Neuronal stem cell (in vitro differentiated cells): ENCODE measurements at regions not wholly inside any gene's neighbourhood (a gene's known extent, or its start where the extent isn't known, plus 50 kb on each side); places are given as distances from the start of the nearest gene placed in this dataset.

Experiments used
- DNase-seq: peaks from one replicate; pipeline ENCODE4 v3.0.0-alpha.2; 2013; ENCODE audit warnings: low spot score
- H2AFZ ChIP-seq: one replicate; pipeline ENCODE4 v1.6.1; 2013; ENCODE audit warnings: mild to moderate bottlenecking, low read length, inconsistent platforms
- H2AK5ac ChIP-seq: 2 replicates; pipeline ENCODE4 v1.6.1; 2013; ENCODE audit warnings: low read depth, mild to moderate bottlenecking, inconsistent platforms, low read length, moderate library complexity, mixed read lengths
- H2BK120ac ChIP-seq: 2 replicates; pipeline ENCODE4 v1.6.1; 2013; ENCODE audit warnings: low read depth, mild to moderate bottlenecking, inconsistent platforms, low read length, moderate library complexity, mixed read lengths
- H2BK12ac ChIP-seq: one replicate; pipeline ENCODE4 v1.6.1; 2013; ENCODE audit warnings: low read length, inconsistent platforms
- H2BK15ac ChIP-seq: 2 replicates; pipeline ENCODE4 v1.6.1; 2013; ENCODE audit warnings: mild to moderate bottlenecking, low read length, inconsistent platforms, mixed read lengths
- H2BK5ac ChIP-seq: one replicate; pipeline ENCODE4 v1.6.1; 2013; ENCODE audit warnings: inconsistent platforms, mild to moderate bottlenecking, low read length, moderate library complexity
- H3K14ac ChIP-seq: one replicate; pipeline ENCODE4 v1.6.1; 2013; ENCODE audit warnings: low read length, inconsistent platforms
- H3K18ac ChIP-seq: 2 replicates; pipeline ENCODE4 v1.6.1; 2013; ENCODE audit warnings: low read length, inconsistent platforms
- H3K23ac ChIP-seq: 2 replicates; pipeline ENCODE4 v1.6.1; 2013; ENCODE audit warnings: low read depth, mild to moderate bottlenecking, mixed read lengths, low read length, inconsistent platforms; ENCODE audit not compliant: poor library complexity
- H3K27ac ChIP-seq: replicated peaks from 3 replicates; pipeline ENCODE4 v1.5.1; 2013; ENCODE audit warnings: low read length, inconsistent platforms
- H3K27me3 ChIP-seq, 3 experiments: 2 replicates each; pipeline ENCODE4 v1.6.1; 2013; ENCODE audit warnings: low read length in 3 of 3, mild to moderate bottlenecking in 2 of 3, inconsistent platforms in 1 of 3, low read depth in 1 of 3, mixed read lengths in 1 of 3, moderate library complexity in 1 of 3; ENCODE audit not compliant: control insufficient read depth in 3 of 3, insufficient read depth in 3 of 3
- H3K36me3 ChIP-seq, 2 donors: replicated peaks in 1 of 2; 2 replicates each; pipeline ENCODE4 v1.6.1; 2013; ENCODE audit warnings: low read length in 2 of 2; ENCODE audit not compliant: control insufficient read depth in 2 of 2, insufficient read depth in 2 of 2
- H3K4ac ChIP-seq: 2 replicates; pipeline ENCODE4 v1.6.1; 2013; ENCODE audit warnings: inconsistent platforms, mild to moderate bottlenecking, low read length, moderate library complexity
- H3K4me1 ChIP-seq, 2 donors: 1 replicate in 1 of 2; 2 replicates in 1 of 2; pipeline ENCODE4 v1.6.1; 2013; ENCODE audit warnings: low read length in 2 of 2, low read depth in 1 of 2; ENCODE audit not compliant: control insufficient read depth in 2 of 2, insufficient read depth in 1 of 2
- H3K4me2 ChIP-seq: one replicate; pipeline ENCODE4 v1.6.1; 2013; ENCODE audit warnings: mild to moderate bottlenecking, low read length, inconsistent platforms; ENCODE audit not compliant: insufficient read depth, poor library complexity, severe bottlenecking
- H3K4me3 ChIP-seq, 2 donors: 2 replicates each; pipeline ENCODE4 v1.5.1; 2013; ENCODE audit warnings: low read length in 2 of 2, mild to moderate bottlenecking in 2 of 2, inconsistent platforms in 1 of 2, moderate library complexity in 1 of 2
- H3K79me1 ChIP-seq: one replicate; pipeline ENCODE4 v1.6.1; 2013; ENCODE audit warnings: low read depth, mild to moderate bottlenecking, inconsistent platforms, low read length, moderate library complexity
- H3K9ac ChIP-seq: one replicate; pipeline ENCODE4 v1.6.1; 2013; ENCODE audit warnings: mild to moderate bottlenecking, low read depth, low read length, inconsistent platforms; ENCODE audit not compliant: poor library complexity
- H3K9me3 ChIP-seq, 2 donors: replicated peaks in 1 of 2; 2 replicates each; pipeline versions ENCODE3 to v1.6.1; 2013; ENCODE audit warnings: low read length in 2 of 2, mild to moderate bottlenecking in 2 of 2, inconsistent platforms in 1 of 2, low read depth in 1 of 2, mixed read lengths in 1 of 2, moderate library complexity in 1 of 2; ENCODE audit not compliant: control insufficient read depth in 2 of 2, insufficient read depth in 1 of 2
- H4K8ac ChIP-seq: one replicate; pipeline ENCODE4 v1.6.1; 2013; ENCODE audit warnings: low read depth, mild to moderate bottlenecking, inconsistent platforms, low read length, moderate library complexity
- H4K91ac ChIP-seq: one replicate; pipeline ENCODE4 v1.6.1; 2013; ENCODE audit warnings: low read length, low read depth, mild to moderate bottlenecking, inconsistent platforms; ENCODE audit not compliant: poor library complexity
- WGBS, 2 donors: extraction: QIAGEN DNeasy Blood & Tissue Kit; methylation state at CpG; one replicate each; pipeline ENCODE4 v1.1.7; 2013; ENCODE audit warnings: missing lambda C conversion rate in 2 of 2, mixed read lengths in 1 of 2; ENCODE audit not compliant: insufficient read length in 2 of 2, insufficient replicate concordance in 1 of 2; ENCODE audit errors: extremely low coverage in 2 of 2; 5-methylcytosine and 5-hydroxymethylcytosine counted together

DNA sequence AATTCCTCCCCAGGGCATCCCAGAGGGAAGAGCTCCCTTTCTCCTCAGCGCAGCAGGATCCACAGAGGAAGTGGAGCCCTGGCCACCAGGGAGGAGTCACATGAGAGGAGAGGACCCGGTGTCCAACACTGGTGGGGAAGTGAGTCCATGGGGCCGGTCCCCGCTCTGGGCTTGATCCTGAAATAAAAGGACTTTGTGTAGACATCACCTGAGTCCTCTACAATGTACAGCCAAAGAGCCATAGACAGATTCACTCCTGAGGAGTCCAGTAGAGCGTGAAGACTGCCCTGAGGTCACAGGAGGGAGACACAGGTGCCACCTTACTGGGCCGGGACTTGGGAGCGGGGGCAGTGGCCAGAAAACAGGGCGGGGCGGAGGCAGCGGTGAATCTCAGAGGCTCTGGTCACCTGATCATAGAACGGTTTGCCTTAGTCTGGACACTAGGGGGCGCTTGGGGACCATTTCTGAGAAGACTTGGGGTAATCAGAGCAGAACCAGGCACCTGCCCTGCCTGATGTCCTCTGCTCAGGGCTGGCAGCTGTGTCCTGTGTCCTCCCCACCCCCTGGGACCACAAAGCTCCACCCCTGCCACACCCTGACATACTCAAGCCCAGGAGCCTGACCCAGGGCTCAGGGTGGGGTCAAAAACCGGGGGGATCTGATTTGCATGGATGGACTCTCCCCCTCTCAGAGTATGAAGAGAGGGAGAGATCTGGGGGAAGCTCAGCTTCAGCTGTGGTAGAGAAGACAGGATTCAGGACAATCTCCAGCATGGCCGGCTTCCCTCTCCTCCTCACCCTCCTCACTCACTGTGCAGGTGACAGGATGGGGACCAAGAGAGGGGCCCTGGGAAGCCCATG, 112.7 kb downstream of the VPREB1 start:
- Histone ChIP-seq H2BK5ac (peak overlapping the region; percentile 29), H3K4me1 (peaks cover 0 to 1% of the 10 kb centered on the region in 2 donors), H3K14ac (no peak overlapping the region), H3K9ac (no peak overlapping the region), H2AK5ac (no peak overlapping the region), H3K4ac (no peak overlapping the region), H3K4me3 (no peak overlapping the region), H2BK120ac (no peak overlapping the region), H4K8ac (no peak overlapping the region), H3K23ac (peak overlapping the region; percentile 95), H3K18ac (peak overlapping the region; percentile 57), H3K4me2 (peak overlapping the region; percentile 40), H4K91ac (peak overlapping the region; percentile 81), H2AFZ (peak overlapping the region; percentile 73), H2BK12ac (peak overlapping the region; percentile 73), H3K36me3 (no peaks in the 10 kb centered on the region), H2BK15ac (no peak overlapping the region), H3K79me1 (no peaks in the 10 kb centered on the region), H3K27ac (no peak overlapping the region), H3K9me3 (no peaks in the 10 kb centered on the region), H3K27me3 (peaks cover 0 to 23% (median 19%) of the 10 kb centered on the region in 3 experiments)
- no CpG with 5 or more reads among the region's 14 CpGs for WGBS, 2 donors
- DNase-seq = peak; percentile 78

GRCh38 chr22:22358152-22358551, 113.6 kb downstream of the VPREB1 start:
- no peak overlapping the region for H4K91ac ChIP-seq
- no peak overlapping the region for H2BK12ac ChIP-seq
- H3K36me3 ChIP-seq = no peaks in the 10 kb centered on the region
- no peak overlapping the region for H2BK15ac ChIP-seq
- no peak overlapping the region for H3K4ac ChIP-seq
- no peak overlapping the region for H4K8ac ChIP-seq
- H3K18ac ChIP-seq = no peak overlapping the region
- no peaks in the 10 kb centered on the region for H3K79me1 ChIP-seq
- no peak overlapping the region for H3K4me2 ChIP-seq
- WGBS, 2 donors = no CpG with 5 or more reads among the region's 4 CpGs
- H2AFZ ChIP-seq = no peak overlapping the region
- no peak overlapping the region for H3K9ac ChIP-seq
- H3K14ac ChIP-seq = no peak overlapping the region
- no peak overlapping the region for H3K23ac ChIP-seq
- H3K27me3 ChIP-seq = peaks cover 0 to 19% (median 16%) of the 10 kb centered on the region in 3 experiments
- DNase-seq = no peak
- no peaks in the 10 kb centered on the region for H3K9me3 ChIP-seq
- no peak overlapping the region for H3K4me3 ChIP-seq
- no peak overlapping the region for H2AK5ac ChIP-seq
- H2BK5ac ChIP-seq = no peak overlapping the region
- peaks cover 0 to 1% of the 10 kb centered on the region in 2 donors for H3K4me1 ChIP-seq
- H2BK120ac ChIP-seq = no peak overlapping the region
- no peak overlapping the region for H3K27ac ChIP-seq

- Histone ChIP-seq H3K4ac (no peak overlapping the region), H3K36me3 (no peaks in the 10 kb centered on the region), H3K9ac (no peak overlapping the region), H3K23ac (no peak overlapping the region), H3K79me1 (no peaks in the 10 kb centered on the region), H3K27me3 (peaks cover 0 to 19% (median 16%) of the 10 kb centered on the region in 3 experiments), H3K27ac (no peak overlapping the region), H2BK120ac (no peak overlapping the region), H3K14ac (no peak overlapping the region), H2AFZ (no peak overlapping the region), H2AK5ac (no peak overlapping the region), H3K9me3 (no peaks in the 10 kb centered on the region), H3K18ac (no peak overlapping the region), H2BK12ac (no peak overlapping the region), H3K4me1 (peaks cover 0 to 1% of the 10 kb centered on the region in 2 donors), H4K8ac (no peak overlapping the region), H2BK15ac (no peak overlapping the region), H4K91ac (no peak overlapping the region), H3K4me2 (no peak overlapping the region), H3K4me3 (no peak overlapping the region), H2BK5ac (no peak overlapping the region)
- no CpG with 5 or more reads among the region's 2 CpGs for WGBS, 2 donors
- no peak for DNase-seq
Measured at GRCh38 chr22:22358686-22359085, 114.1 kb downstream of the VPREB1 start.

- Histone ChIP-seq H3K4ac (no peak overlapping the region), H3K27me3 (peaks cover 0 to 19% (median 15%) of the 10 kb centered on the region in 3 experiments), H3K9me3 (no peaks in the 10 kb centered on the region), H3K23ac (no peak overlapping the region), H2BK15ac (no peak overlapping the region), H3K4me1 (peaks cover 0 to 1% of the 10 kb centered on the region in 2 donors), H4K8ac (no peak overlapping the region), H3K14ac (no peak overlapping the region), H4K91ac (no peak overlapping the region), H3K18ac (no peak overlapping the region), H3K9ac (no peak overlapping the region), H3K4me2 (no peak overlapping the region), H3K4me3 (no peak overlapping the region), H2AK5ac (no peak overlapping the region), H3K36me3 (no peaks in the 10 kb centered on the region), H2AFZ (no peak overlapping the region), H3K79me1 (no peaks in the 10 kb centered on the region), H2BK120ac (no peak overlapping the region), H2BK12ac (no peak overlapping the region), H2BK5ac (no peak overlapping the region), H3K27ac (no peak overlapping the region)
- WGBS, 2 donors = no CpG with 5 or more reads among the region's 2 CpGs
- no peak for DNase-seq
Measured at GRCh38 chr22:22359465-22359864, 114.9 kb downstream of the VPREB1 start.
